B cell (primary cell): ENCODE measurements at regions not wholly inside any gene's neighbourhood (a gene's known extent, or its start where the extent isn't known, plus 50 kb on each side); places are given as distances from the start of the nearest gene placed in this dataset.

Experiments used
- CTCF ChIP-seq: fragments of 200-600 bp; IDR thresholded peaks from one replicate; pipeline ENCODE4 v1.8.0; 2022; ENCODE audit warnings: antibody characterized with exemption, mild to moderate bottlenecking
- EZH2 ChIP-seq: IDR thresholded peaks from 2 replicates; pipeline ENCODE4 v1.6.1; 2012; ENCODE audit warnings: borderline replicate concordance, low read depth, mild to moderate bottlenecking, moderate library complexity, low read length; ENCODE audit not compliant: insufficient read depth, poor library complexity, severe bottlenecking

- no peak for TF ChIP-seq CTCF
- no peak for TF ChIP-seq EZH2
Measured at GRCh38 chr10:124186956-124187355, 93.6 kb upstream of the CHST15 start.
